Endothelial cell (in vitro differentiated cells): ENCODE measurements at regions not wholly inside any gene's neighbourhood (a gene's known extent, or its start where the extent isn't known, plus 50 kb on each side); places are given as distances from the start of the nearest gene placed in this dataset.
"Not testable (repeated sequence)": the region's sequence is repeated elsewhere in the genome, so short reads cannot be mapped to it uniquely, and the experiment has no call there.

Experiments
- DNase-seq: peaks from one replicate; pipeline ENCODE4 v3.0.0; 2021; ENCODE audit warnings: low spot score
- H3K27ac Mint-ChIP-seq: one replicate; pipeline ENCODE4 v1.8.0; 2021; ENCODE audit warnings: mixed read lengths, inconsistent platforms; ENCODE audit not compliant: unreplicated experiment
- H3K27me3 Mint-ChIP-seq: one replicate; pipeline ENCODE4 v1.8.0; 2021; ENCODE audit warnings: mild to moderate bottlenecking, moderate library complexity, mixed read lengths, inconsistent platforms; ENCODE audit not compliant: unreplicated experiment
- H3K36me3 Mint-ChIP-seq: one replicate; pipeline ENCODE4 v1.8.0; 2021; ENCODE audit warnings: mild to moderate bottlenecking, low read depth, mixed read lengths, inconsistent platforms; ENCODE audit not compliant: unreplicated experiment
- H3K4me1 Mint-ChIP-seq: one replicate; pipeline ENCODE4 v1.8.0; 2021; ENCODE audit warnings: mild to moderate bottlenecking, mixed read lengths, inconsistent platforms; ENCODE audit not compliant: unreplicated experiment
- H3K4me3 Mint-ChIP-seq: one replicate; pipeline ENCODE4 v1.8.0; 2021; ENCODE audit warnings: mild to moderate bottlenecking, mixed read lengths, inconsistent platforms; ENCODE audit not compliant: unreplicated experiment
- H3K9me3 Mint-ChIP-seq: one replicate; pipeline ENCODE4 v1.8.0; 2021; ENCODE audit warnings: mixed read lengths, inconsistent platforms; ENCODE audit not compliant: unreplicated experiment
- CTCF ChIP-seq: fragments of 200-600 bp; sonication (generic); IDR thresholded peaks from one replicate; pipeline ENCODE4 v1.5.0; 2021; ENCODE audit warnings: antibody characterized with exemption; ENCODE audit not compliant: unreplicated experiment

DNA sequence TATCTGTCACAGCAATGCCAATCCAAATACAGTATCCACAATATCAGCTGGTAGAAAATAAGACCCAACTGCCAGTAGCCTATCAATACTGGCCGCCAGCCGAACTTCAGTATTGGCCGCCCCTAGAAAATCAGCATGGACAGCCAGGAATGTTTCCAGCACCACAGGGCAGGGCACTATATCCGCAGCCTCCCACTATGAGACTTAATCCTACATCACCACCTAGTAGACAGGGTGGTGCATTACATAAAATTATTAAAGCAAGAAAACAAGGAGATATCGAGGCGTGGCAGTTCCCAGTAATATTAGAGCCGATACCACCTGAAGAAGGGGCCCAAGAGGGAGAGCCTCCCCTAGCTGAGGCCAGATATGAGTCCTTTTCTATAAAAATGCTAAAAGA, 111.3 kb downstream of the ZNF486 start:
- peak; percentile 47 for DNase-seq

DNA sequence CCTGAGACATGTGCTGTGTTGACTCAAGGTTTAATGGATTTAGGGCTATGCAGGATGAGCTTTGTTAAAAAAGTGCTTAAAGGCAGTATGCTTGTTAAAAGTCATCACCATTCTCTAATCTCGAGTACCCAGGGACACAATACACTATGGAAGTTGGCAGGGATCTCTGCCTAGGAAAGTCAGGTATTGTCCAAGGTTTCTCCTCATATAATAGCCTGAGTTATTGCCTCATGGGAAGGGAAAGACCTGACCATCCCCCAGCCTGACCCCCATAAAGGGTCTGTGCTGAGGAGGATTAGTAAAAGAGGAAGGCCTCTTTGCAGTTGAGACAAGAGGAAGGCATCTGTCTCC, 109.7 kb downstream of the ZNF486 start:
- H3K36me3 Mint-ChIP-seq, H3K27me3 Mint-ChIP-seq, DNase-seq, H3K4me3 Mint-ChIP-seq, H3K9me3 Mint-ChIP-seq: not testable (repeated sequence)
- Mint-ChIP-seq H3K4me1 (peaks cover 16% of the 10 kb centered on the region), H3K27ac (peak overlapping the region; percentile 9)

More for the DNA sequence above, 111.3 kb downstream of the ZNF486 start:
- H3K36me3 Mint-ChIP-seq: no peaks in the 10 kb centered on the region
- H3K4me1 Mint-ChIP-seq: peaks cover 16% of the 10 kb centered on the region
- no peak overlapping the region for H3K4me3 Mint-ChIP-seq
- TF ChIP-seq CTCF: peak; percentile 83
- H3K27me3 Mint-ChIP-seq: no peaks in the 10 kb centered on the region
- H3K9me3 Mint-ChIP-seq: no peaks in the 10 kb centered on the region
- no peak overlapping the region for H3K27ac Mint-ChIP-seq

GRCh38 chr19:20276011-20276731, 109.2 kb downstream of the ZNF486 start:
- no peak for TF ChIP-seq CTCF
- no peak overlapping the region for H3K4me3 Mint-ChIP-seq
- H3K27me3 Mint-ChIP-seq: no peaks in the 10 kb centered on the region
- no peaks in the 10 kb centered on the region for H3K9me3 Mint-ChIP-seq
- H3K4me1 Mint-ChIP-seq: peaks cover 16% of the 10 kb centered on the region
- peak overlapping the region; percentile 9 for H3K27ac Mint-ChIP-seq
- DNase-seq: no peak
- H3K36me3 Mint-ChIP-seq: no peaks in the 10 kb centered on the region

DNA sequence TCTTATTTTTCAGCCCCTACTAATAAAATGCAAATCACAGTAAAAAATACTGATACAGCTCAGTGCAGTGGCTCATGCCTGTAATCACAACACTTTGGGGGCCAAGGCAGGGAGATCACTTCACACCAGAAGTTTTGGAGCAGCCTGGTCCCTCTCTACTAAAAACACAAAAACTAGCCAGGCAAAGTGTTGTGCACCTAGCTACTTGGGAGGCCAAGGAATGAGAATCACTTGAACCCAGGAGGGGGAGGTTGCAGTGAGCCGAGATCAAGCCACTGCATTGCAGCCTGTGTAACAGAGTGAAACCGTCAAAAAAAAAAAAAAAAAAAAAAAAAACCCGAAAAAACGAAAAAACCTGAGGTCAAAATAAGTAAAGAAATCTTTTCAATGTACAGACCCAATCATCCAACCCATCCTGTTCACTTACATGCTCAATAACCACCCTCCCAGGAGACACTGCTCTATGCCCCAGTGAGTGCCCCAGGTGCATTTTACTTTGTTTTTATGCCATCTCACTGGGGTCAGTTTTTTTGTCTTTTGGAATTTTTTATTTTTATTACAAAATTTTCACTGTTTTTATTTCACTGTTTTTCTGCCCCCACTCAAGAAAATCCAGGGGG, 107.0 kb downstream of the ZNF486 start:
- Mint-ChIP-seq H3K9me3 (no peaks in the 10 kb centered on the region), H3K27me3 (no peaks in the 10 kb centered on the region), H3K27ac (no peak overlapping the region), H3K4me1 (peaks cover 16% of the 10 kb centered on the region), H3K36me3 (no peaks in the 10 kb centered on the region), H3K4me3 (no peak overlapping the region)
- no peak for DNase-seq
- TF ChIP-seq CTCF: no peak

GRCh38 chr19:20273376-20273775, 106.4 kb downstream of the ZNF486 start:
- Mint-ChIP-seq H3K4me3 (no peak overlapping the region), H3K27ac (no peak overlapping the region), H3K9me3 (no peaks in the 10 kb centered on the region), H3K4me1 (peaks cover 16% of the 10 kb centered on the region), H3K36me3 (no peaks in the 10 kb centered on the region), H3K27me3 (no peaks in the 10 kb centered on the region)
- no peak for TF ChIP-seq CTCF
- no peak for DNase-seq

DNA sequence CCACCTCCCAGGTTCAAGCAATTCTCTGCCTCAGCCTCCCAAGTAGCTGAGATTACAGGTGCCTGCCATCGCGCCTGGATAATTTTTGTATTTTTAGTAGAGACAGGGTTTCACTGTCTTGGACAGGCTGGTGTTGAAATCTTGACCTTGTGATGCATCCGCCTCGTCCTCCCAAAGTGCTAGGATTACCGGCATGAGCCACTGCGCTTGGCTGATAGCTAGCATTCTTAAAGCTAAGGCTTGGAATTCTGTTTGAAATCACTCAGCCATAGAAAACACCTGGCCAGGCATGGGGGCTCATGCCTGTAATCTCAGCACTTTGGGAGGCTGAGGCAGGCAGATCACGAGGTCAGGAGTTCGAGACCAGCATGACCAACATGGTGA, 105.6 kb downstream of the ZNF486 start:
- H3K9me3 Mint-ChIP-seq, H3K27ac Mint-ChIP-seq, H3K27me3 Mint-ChIP-seq, DNase-seq, H3K4me3 Mint-ChIP-seq, H3K36me3 Mint-ChIP-seq: not testable (repeated sequence)
- peaks cover 12% of the 10 kb centered on the region for H3K4me1 Mint-ChIP-seq

- not testable (repeated sequence) for DNase-seq, H3K4me1 Mint-ChIP-seq, H3K4me3 Mint-ChIP-seq, H3K27me3 Mint-ChIP-seq, H3K27ac Mint-ChIP-seq, H3K36me3 Mint-ChIP-seq, H3K9me3 Mint-ChIP-seq
Measured at GRCh38 chr19:20271927-20272626, 105.1 kb downstream of the ZNF486 start.
